ENCODE measurements at regions not wholly inside any gene's neighbourhood (a gene's known extent, or its start where the extent isn't known, plus 50 kb on each side); places are given as distances from the start of the nearest gene placed in this dataset.

- DNase-seq, result no peak
These were observed 441.8 kb upstream of the TLE4 start for GRCh38 chr9:79129865-79130480.

- no peak for DNase-seq
These were observed 440.5 kb upstream of the TLE4 start for GRCh38 chr9:79131246-79131774.

- no peak for DNase-seq
These were observed 439.9 kb upstream of the TLE4 start for GRCh38 chr9:79131824-79132377.

GRCh38 chr9:79134654-79135053 is 437.1 kb upstream of the TLE4 start:
- no peak for DNase-seq

GRCh38 chr9:79135681-79136415 is 435.9 kb upstream of the TLE4 start:
- DNase-seq, result no peak

GRCh38 chr9:79140751-79141150 is 431.0 kb upstream of the TLE4 start:
- DNase-seq, result no peak

- DNase-seq, result no peak
These were observed 428.6 kb upstream of the TLE4 start for GRCh38 chr9:79143211-79143610.

- DNase-seq, result no peak
These were observed 426.3 kb upstream of the TLE4 start for GRCh38 chr9:79145442-79145841.

GRCh38 chr9:79149585-79149984 is 422.2 kb upstream of the TLE4 start:
- no peak for DNase-seq

- DNase-seq, result no peak
These were observed 420.0 kb upstream of the TLE4 start for GRCh38 chr9:79151791-79152190.

- no peak for DNase-seq
These were observed 419.5 kb upstream of the TLE4 start for GRCh38 chr9:79152306-79152705.

- DNase-seq, result no peak
These were observed 417.0 kb upstream of the TLE4 start for GRCh38 chr9:79154806-79155205.

- DNase-seq, result no peak
These were observed 416.5 kb upstream of the TLE4 start for GRCh38 chr9:79155308-79155707.

GRCh38 chr9:79163544-79163943 is 408.2 kb upstream of the TLE4 start:
- DNase-seq, result no peak

GRCh38 chr9:79164406-79164805 is 407.4 kb upstream of the TLE4 start:
- no peak for DNase-seq

GRCh38 chr9:79165020-79165780 is 406.6 kb upstream of the TLE4 start:
- DNase-seq, result no peak

- DNase-seq, result no peak
These were observed 405.8 kb upstream of the TLE4 start for GRCh38 chr9:79166005-79166404.

- DNase-seq, result no peak
These were observed 401.1 kb upstream of the TLE4 start for GRCh38 chr9:79170643-79171042.

- no peak for DNase-seq
These were observed 397.8 kb upstream of the TLE4 start for GRCh38 chr9:79173932-79174331.

GRCh38 chr9:79176014-79176697 is 395.6 kb upstream of the TLE4 start:
- DNase-seq, result no peak

GRCh38 chr9:79184831-79185230 is 386.9 kb upstream of the TLE4 start:
- no peak for DNase-seq

- no peak for DNase-seq
These were observed 385.9 kb upstream of the TLE4 start for GRCh38 chr9:79185866-79186265.

GRCh38 chr9:79189511-79189924 is 382.2 kb upstream of the TLE4 start:
- DNase-seq, result no peak
